IPS-20b (cell line): ENCODE measurements at regions not wholly inside any gene's neighbourhood (a gene's known extent, or its start where the extent isn't known, plus 50 kb on each side); places are given as distances from the start of the nearest gene placed in this dataset.

Source experiments
- H3K27ac ChIP-seq: one replicate; pipeline ENCODE4 v1.5.1; 2013; ENCODE audit warnings: low read length
- H3K27me3 ChIP-seq: 2 replicates; pipeline ENCODE4 v1.6.1; 2013; ENCODE audit warnings: mild to moderate bottlenecking, low read length, inconsistent platforms; ENCODE audit not compliant: insufficient read depth
- H3K36me3 ChIP-seq: 2 replicates; pipeline ENCODE4 v1.6.1; 2013; ENCODE audit warnings: low read depth, mild to moderate bottlenecking, inconsistent platforms, low read length, moderate library complexity; ENCODE audit not compliant: insufficient read depth
- H3K4me1 ChIP-seq: 2 replicates; pipeline ENCODE4 v1.6.1; 2013; ENCODE audit warnings: mild to moderate bottlenecking, control low read depth, inconsistent platforms, low read length, moderate library complexity; ENCODE audit not compliant: insufficient read depth
- H3K4me3 ChIP-seq: 2 replicates; pipeline ENCODE4 v1.5.1; 2013; ENCODE audit warnings: mild to moderate bottlenecking, low read length, inconsistent platforms
- H3K9ac ChIP-seq: 2 replicates; pipeline ENCODE4 v1.6.1; 2013; ENCODE audit warnings: low read depth, mild to moderate bottlenecking, inconsistent platforms, low read length, moderate library complexity
- H3K9me3 ChIP-seq: 2 replicates; pipeline ENCODE4 v1.6.1; 2013; ENCODE audit warnings: mild to moderate bottlenecking, low read depth, low read length, inconsistent platforms; ENCODE audit not compliant: insufficient read depth

DNA sequence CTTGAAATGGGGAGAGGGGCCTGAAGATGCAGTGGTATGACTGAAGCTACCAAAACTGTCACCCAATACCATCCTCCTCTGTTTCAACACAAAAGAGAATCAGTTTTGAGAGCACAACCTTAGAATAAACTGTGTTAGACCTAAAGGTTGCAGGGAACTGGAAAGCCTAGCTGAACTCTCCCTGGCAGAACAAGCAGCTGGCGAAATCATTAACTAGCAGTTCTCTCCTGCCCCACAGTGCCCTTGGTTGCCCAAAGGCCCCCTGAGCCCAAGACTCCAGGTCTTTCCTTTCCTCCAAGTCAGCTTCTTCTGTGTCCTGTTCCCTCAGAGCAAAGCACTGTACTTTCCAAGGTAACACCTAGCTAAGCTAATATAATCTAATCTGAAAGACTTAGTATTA is 135.4 kb upstream of the SLC30A5 start:
- Histone ChIP-seq H3K9ac (no peak overlapping the region), H3K27ac (no peak overlapping the region), H3K4me1 (no peaks in the 10 kb centered on the region), H3K9me3 (no peaks in the 10 kb centered on the region), H3K36me3 (no peaks in the 10 kb centered on the region), H3K4me3 (no peak overlapping the region), H3K27me3 (no peaks in the 10 kb centered on the region)

DNA sequence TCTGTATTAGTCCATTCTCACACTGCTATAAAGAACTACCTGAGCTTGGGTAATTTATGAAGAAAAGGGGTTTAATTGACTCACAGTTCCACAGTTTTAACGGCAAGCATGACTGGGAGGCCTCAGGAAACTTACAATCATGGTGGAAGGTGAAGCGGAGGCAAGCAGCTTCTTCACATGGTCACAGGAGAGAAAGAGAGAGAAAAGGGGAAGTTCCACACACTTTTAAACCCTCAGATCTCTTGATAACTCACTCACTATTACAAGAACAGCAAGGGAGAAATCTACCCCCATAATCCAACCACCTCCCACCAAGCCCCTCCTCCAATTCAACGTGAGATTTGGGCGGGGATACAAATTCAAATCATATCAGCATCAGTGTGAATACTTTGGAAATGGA is 133.4 kb upstream of the SLC30A5 start:
- H3K9ac ChIP-seq = no peak overlapping the region
- H3K27ac ChIP-seq = no peak overlapping the region
- H3K36me3 ChIP-seq = no peaks in the 10 kb centered on the region
- H3K4me1 ChIP-seq = no peaks in the 10 kb centered on the region
- no peaks in the 10 kb centered on the region for H3K9me3 ChIP-seq
- no peaks in the 10 kb centered on the region for H3K27me3 ChIP-seq
- no peak overlapping the region for H3K4me3 ChIP-seq

DNA sequence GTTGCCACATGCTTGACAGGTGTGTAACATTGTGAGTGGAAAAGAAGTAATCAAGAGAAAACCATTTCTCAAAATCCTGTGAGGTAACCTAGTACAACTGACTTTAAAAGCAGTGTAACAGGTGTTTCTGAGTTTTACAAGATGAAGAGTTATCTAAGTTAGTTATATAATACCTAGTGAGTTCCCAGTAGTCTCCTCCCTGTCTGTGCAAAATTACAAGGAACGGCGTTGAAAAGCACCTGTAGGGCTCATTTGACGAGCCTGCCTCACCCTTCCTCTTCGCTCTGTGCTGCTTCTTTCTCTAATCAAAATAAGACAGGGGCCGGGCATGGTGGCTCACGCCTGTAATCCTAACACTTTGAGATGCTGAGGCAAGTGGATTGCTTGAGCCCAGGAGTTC is 132.9 kb upstream of the SLC30A5 start:
- Histone ChIP-seq H3K9me3 (no peaks in the 10 kb centered on the region), H3K27me3 (no peaks in the 10 kb centered on the region), H3K4me1 (no peaks in the 10 kb centered on the region), H3K27ac (no peak overlapping the region), H3K4me3 (no peak overlapping the region), H3K36me3 (no peaks in the 10 kb centered on the region), H3K9ac (no peak overlapping the region)

DNA sequence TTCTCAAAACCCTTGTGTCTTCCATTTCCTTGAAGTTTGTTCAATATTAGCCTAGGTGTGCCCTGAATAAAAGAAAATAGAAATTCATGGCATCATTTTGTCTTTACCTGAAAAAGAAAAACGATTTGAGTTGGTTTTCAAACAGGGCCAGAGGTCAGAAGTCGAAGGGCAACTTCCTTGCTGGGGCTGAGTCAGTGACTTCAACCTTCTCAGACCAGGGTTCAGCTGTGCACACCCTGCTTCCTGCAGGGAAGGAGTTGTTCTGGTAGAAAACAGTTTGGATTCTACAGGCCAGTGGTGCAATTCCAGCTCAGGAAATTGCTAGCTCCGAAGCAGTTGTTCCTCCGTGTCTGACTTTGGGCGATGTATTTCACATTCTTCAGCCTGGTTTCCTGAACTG is 132.1 kb upstream of the SLC30A5 start:
- Histone ChIP-seq H3K36me3 (no peaks in the 10 kb centered on the region), H3K27ac (no peak overlapping the region), H3K4me3 (no peak overlapping the region), H3K27me3 (no peaks in the 10 kb centered on the region), H3K9ac (no peak overlapping the region), H3K9me3 (no peaks in the 10 kb centered on the region), H3K4me1 (no peaks in the 10 kb centered on the region)

DNA sequence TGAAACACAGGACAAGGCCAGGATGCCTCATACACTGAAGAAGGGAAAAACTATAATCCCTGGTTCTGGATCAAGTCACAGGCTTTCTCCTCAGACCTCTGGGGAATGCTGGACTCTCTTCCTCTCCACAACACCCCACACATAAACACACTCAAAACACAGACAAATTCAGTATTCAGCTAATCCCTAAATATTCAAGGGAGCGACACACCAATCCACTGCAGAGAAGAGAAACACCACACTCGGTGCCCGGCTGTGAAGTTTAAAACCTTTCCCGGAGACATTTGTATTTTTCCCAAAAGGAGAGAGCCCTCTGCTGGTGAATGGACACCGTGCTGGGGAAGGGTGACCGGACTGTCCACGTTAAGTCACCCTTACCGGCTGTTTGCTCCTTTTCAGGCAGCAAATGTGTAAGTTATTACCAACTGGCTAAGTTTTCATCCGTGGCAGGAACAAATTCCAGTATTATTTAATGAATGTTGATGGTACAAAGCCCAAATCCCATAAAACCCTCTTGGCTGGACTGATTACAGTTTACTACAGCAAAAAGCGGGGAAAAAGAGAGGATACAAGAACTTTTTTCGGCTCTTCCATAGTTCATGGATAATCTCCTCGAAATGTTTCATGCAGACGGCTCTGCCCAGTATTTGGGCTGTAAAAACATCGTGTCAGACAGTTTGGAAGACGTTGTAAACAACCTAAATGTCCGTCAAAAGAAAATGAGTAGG is 130.9 kb upstream of the SLC30A5 start:
- Histone ChIP-seq H3K4me3 (no peak overlapping the region), H3K27ac (no peak overlapping the region)

DNA sequence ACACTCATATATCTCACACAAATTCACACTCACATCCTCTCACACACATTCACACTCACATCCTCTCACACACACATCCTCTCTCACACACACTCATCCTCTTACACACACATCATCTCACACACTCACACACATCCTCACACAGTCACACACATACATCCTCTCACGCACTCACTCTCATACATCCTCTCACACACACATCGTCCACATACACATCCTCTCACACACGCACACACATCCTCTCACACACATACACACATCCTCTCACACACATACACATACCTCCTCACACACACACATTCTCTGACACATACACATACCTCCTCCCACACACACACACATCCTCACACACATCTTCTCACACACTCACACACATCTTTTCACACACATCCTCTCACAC is 129.1 kb upstream of the SLC30A5 start:
- Histone ChIP-seq H3K27me3 (no peaks in the 10 kb centered on the region), H3K9me3 (no peaks in the 10 kb centered on the region), H3K4me3 (no peak overlapping the region), H3K9ac (no peak overlapping the region), H3K27ac (no peak overlapping the region), H3K4me1 (no peaks in the 10 kb centered on the region), H3K36me3 (no peaks in the 10 kb centered on the region)

More for the DNA sequence above, 130.9 kb upstream of the SLC30A5 start:
- Histone ChIP-seq H3K4me1 (no peaks in the 10 kb centered on the region), H3K36me3 (no peaks in the 10 kb centered on the region), H3K27me3 (no peaks in the 10 kb centered on the region), H3K9ac (no peak overlapping the region), H3K9me3 (no peaks in the 10 kb centered on the region)

DNA sequence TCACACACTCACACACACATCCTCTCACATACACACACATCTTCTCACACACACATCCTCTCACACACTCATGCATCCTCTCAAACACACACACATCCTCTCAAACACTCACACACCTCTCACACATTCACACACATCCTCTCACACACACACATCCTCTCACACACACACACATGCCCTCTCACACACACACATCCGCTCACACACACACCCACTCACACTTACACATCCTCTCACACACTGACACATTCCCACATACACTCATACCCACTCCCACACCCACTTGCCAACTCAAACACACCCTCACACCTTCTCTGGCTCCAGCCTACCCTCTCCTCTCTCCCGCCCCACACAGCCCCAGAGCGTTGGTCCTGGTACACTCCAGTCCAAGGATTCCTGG is 127.9 kb upstream of the SLC30A5 start:
- H3K27me3 ChIP-seq = no peaks in the 10 kb centered on the region
- no peak overlapping the region for H3K9ac ChIP-seq
- no peaks in the 10 kb centered on the region for H3K9me3 ChIP-seq
- no peak overlapping the region for H3K4me3 ChIP-seq
- H3K36me3 ChIP-seq = no peaks in the 10 kb centered on the region
- H3K4me1 ChIP-seq = no peaks in the 10 kb centered on the region
- H3K27ac ChIP-seq = no peak overlapping the region

DNA sequence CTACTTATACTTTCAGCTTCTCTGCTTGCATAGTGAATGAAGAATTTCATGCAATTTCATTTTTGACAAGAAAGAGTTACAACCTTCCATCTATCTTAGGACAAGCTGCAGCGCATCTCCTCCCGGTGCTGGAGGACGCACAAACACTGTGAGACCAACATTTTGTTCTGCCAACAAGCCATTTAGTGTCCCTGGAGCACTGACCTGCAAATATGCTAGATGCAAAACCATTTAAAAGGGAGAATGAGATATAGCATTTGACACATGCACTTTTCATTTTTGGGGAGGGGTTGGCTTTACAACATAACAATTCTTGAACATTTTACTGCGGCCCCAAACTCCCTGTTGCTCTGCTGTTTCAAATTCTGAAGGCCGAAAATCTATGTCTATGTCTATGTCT is 127.2 kb upstream of the SLC30A5 start:
- no peak overlapping the region for H3K4me3 ChIP-seq
- H3K4me1 ChIP-seq = no peaks in the 10 kb centered on the region
- H3K27ac ChIP-seq = no peak overlapping the region
- no peaks in the 10 kb centered on the region for H3K9me3 ChIP-seq
- H3K27me3 ChIP-seq = no peaks in the 10 kb centered on the region
- H3K9ac ChIP-seq = no peak overlapping the region
- no peaks in the 10 kb centered on the region for H3K36me3 ChIP-seq

DNA sequence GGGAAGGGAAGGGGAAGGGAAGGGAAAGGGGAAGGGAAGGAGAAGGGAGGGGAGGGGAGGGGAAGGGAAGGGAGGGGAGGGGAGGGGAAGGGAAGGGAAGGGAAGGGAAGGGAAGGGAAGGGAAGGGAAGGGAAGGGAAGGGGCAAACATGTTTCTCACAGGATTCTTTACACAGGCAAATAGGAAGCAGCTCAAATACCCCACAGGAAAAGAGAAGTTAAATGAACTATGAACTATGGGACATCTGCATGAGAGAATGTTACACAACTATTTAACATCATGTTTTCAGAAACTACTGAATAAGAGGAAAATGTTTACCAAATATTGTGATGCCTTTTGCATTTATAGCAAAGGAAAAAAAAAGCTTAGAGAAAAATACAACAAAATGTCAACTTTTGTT is 125.4 kb upstream of the SLC30A5 start:
- Histone ChIP-seq H3K27me3 (no peaks in the 10 kb centered on the region), H3K9me3 (no peaks in the 10 kb centered on the region), H3K9ac (no peak overlapping the region), H3K36me3 (no peaks in the 10 kb centered on the region), H3K4me1 (no peaks in the 10 kb centered on the region), H3K27ac (no peak overlapping the region), H3K4me3 (no peak overlapping the region)

DNA sequence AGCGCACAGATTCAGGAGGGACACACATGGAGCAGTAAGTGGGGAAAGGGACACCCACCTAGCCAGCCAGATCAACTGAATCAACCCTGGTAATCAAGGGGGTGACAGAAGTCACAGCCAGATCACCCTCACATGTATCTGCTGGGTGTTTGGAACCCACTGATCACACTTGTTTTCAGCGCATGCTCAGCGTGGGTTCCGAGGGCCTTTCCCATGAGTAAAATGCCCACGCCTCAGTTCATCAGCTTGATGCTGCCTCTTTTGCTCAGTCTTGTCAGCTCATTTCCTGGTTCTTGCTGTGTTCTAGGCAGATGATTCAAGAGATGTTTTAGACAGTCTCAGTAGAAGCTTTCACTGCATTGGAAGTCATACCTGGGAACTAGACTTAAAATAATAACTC is 123.2 kb upstream of the SLC30A5 start:
- Histone ChIP-seq H3K4me1 (no peaks in the 10 kb centered on the region), H3K36me3 (no peaks in the 10 kb centered on the region), H3K9me3 (no peaks in the 10 kb centered on the region), H3K27ac (no peak overlapping the region), H3K9ac (no peak overlapping the region), H3K27me3 (no peaks in the 10 kb centered on the region), H3K4me3 (no peak overlapping the region)

DNA sequence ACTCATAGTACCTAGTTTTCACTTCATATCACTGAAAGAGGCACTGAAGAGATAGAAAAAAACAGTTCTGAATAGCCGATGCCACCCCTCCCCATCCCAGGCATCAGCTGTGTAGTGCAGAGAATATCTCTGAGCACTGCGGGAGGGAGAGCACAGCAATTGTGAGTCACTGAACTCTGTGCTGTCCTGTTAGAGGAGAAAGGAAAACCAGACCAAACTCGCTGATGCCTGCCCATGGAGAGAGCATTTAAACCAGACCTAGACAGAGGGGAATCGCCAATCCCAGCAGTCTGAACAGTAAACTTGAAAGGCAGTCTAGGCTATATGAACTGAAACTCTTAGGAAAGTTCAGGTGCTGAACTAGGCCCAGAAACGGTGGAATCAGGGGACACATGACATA is 120.1 kb upstream of the SLC30A5 start:
- no peak overlapping the region for H3K9ac ChIP-seq
- no peaks in the 10 kb centered on the region for H3K9me3 ChIP-seq
- no peaks in the 10 kb centered on the region for H3K4me1 ChIP-seq
- H3K4me3 ChIP-seq = no peak overlapping the region
- H3K36me3 ChIP-seq = no peaks in the 10 kb centered on the region
- H3K27ac ChIP-seq = no peak overlapping the region
- H3K27me3 ChIP-seq = no peaks in the 10 kb centered on the region

DNA sequence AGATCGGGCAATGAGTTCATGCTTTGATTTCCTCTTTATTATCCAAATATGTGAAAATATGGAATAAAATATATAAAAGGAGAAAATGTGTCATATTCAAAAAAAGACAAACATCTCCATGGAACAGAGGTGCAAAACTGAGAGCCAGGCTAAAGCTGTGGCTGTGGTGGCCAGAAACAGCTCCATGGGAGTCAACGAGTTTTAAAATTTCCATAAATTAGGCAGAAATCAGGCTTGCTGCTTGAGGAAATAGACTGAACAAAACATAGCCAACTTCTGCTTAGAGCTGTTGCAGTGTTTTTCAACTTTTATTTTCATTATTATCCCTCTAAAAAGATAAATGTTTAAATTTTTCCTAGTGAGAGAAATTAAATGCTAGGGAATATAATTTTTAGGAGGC is 110.8 kb upstream of the SLC30A5 start:
- Histone ChIP-seq H3K27ac (no peak overlapping the region), H3K9me3 (no peaks in the 10 kb centered on the region), H3K27me3 (no peaks in the 10 kb centered on the region), H3K4me1 (no peaks in the 10 kb centered on the region; the same call in 1 of the 2 replicates), H3K9ac (no peak overlapping the region), H3K36me3 (no peaks in the 10 kb centered on the region), H3K4me3 (no peak overlapping the region)
